HG02938 (cell line): ENCODE measurements at regions not wholly inside any gene's neighbourhood (a gene's known extent, or its start where the extent isn't known, plus 50 kb on each side); places are given as distances from the start of the nearest gene placed in this dataset.

Experiments
- ATAC-seq: cut with Tn5 transposase; IDR thresholded peaks from one replicate; pipeline ENCODE4 v1.9.1; 2021; ENCODE audit warnings: mild to moderate bottlenecking, moderate library complexity; ENCODE audit not compliant: unreplicated experiment

GRCh38 chr19:34305221-34306083 lies 51.1 kb downstream of the GARRE1 start:
- no peak for ATAC-seq

GRCh38 chr19:34306213-34306661 lies 51.9 kb downstream of the GARRE1 start:
- ATAC-seq: no peak

- no peak for ATAC-seq
Measured at GRCh38 chr19:34306824-34307223, 52.5 kb downstream of the GARRE1 start.

GRCh38 chr19:34308381-34309367 lies 54.3 kb downstream of the GARRE1 start:
- ATAC-seq: no peak

- no peak for ATAC-seq
Measured at GRCh38 chr19:34309368-34310138, 55.2 kb downstream of the GARRE1 start.

- no peak for ATAC-seq
Measured at GRCh38 chr19:34310494-34310981, 54.5 kb upstream of the GPI start.

- ATAC-seq: no peak
Measured at GRCh38 chr19:34313188-34313587, 51.8 kb upstream of the GPI start.

GRCh38 chr19:34314437-34315313 lies 50.3 kb upstream of the GPI start:
- ATAC-seq: peak; percentile 75
